NCI-H2081 (cell line): ENCODE measurements at regions not wholly inside any gene's neighbourhood (a gene's known extent, or its start where the extent isn't known, plus 50 kb on each side); places are given as distances from the start of the nearest gene placed in this dataset.
"Not testable (repeated sequence)": the region's sequence is repeated elsewhere in the genome, so short reads cannot be mapped to it uniquely, and the experiment has no call there.

Experiments used
- DNase-seq, 2 experiments: peaks; one replicate each; lab custom pipeline; 2025; lab: John Stamatoyannopoulos, UW

- no peak for DNase-seq
Measured at GRCh38 chr19:37303591-37304171, 67.2 kb upstream of the ZNF527 start.

GRCh38 chr19:37304190-37304883, 66.6 kb upstream of the ZNF527 start:
- DNase-seq, result no peak

- no peak for DNase-seq
Measured at GRCh38 chr19:37304884-37305255, 66.0 kb upstream of the ZNF527 start.

- DNase-seq, result no peak
Measured at GRCh38 chr19:37306383-37306963, 64.4 kb upstream of the ZNF527 start.

GRCh38 chr19:37309834-37310575, 60.9 kb upstream of the ZNF527 start:
- no peak for DNase-seq

GRCh38 chr19:37312531-37313334, 58.2 kb upstream of the ZNF527 start:
- peak; percentile 46 to 60 for DNase-seq

GRCh38 chr19:37313335-37313627, 57.6 kb upstream of the ZNF527 start:
- no peak for DNase-seq

- DNase-seq, result peak; percentile 89 to 96
Measured at GRCh38 chr19:37317403-37318209, 53.3 kb upstream of the ZNF527 start.

GRCh38 chr19:37320988-37321387, 49.9 kb upstream of the ZNF527 start:
- not testable (repeated sequence) for DNase-seq
